Heart left ventricle (tissue), 13 donors: ENCODE measurements at regions not wholly inside any gene's neighbourhood (a gene's known extent, or its start where the extent isn't known, plus 50 kb on each side); places are given as distances from the start of the nearest gene placed in this dataset.

Source experiments
- POLR2A ChIP-seq, 2 donors: fragments of 450-650 bp; IDR thresholded peaks; one replicate each; pipeline ENCODE4 v1.6.1; 2017; ENCODE audit warnings: antibody characterized with exemption in 2 of 2, mild to moderate bottlenecking in 2 of 2, moderate library complexity in 2 of 2
- TF ChIP-seq, protein P1 (sequence below), 12 donors: fragments of 200-600 bp; sonication (generic) in 4 of 12; IDR thresholded peaks; one replicate each; pipeline versions ENCODE4 v1.5.0 to v1.8.0; 2018 to 2022; ENCODE audit warnings: antibody characterized with exemption in 12 of 12, mild to moderate bottlenecking in 5 of 12
- donor health status: ischemic (EF 13 %, LVEDD 7.1; RV severe dilation, severe dysfunction).
- donor health status: DM: no; HTN: yes; CAD: no.
- donor health status: DM: no; HTN: no; CAD: no.
- donor health status: ischemic (EF 25% LVEDD 6.9; RV normal size, moderate dysfunction).
- donor health status: ischemic (EF 25% LVEDD 5.7; RV mildly dilated, moderate dysfunction).
- donor health status: ischemic (EF 35%, LVEDD 5.7; RV mildly dilated, moderate dysfunction).
- donor health status: nonischemic (EF 11% LVEDD 7.7; RV severe dilation, severe dysfunction).
- donor health status: DM: yes; HTN: yes; CAD: no.
- donor health status: PGD.
- donor health status: ischemic (EF 29% LVEDD 5.4; RV normal size, mild dysfunction).
- donor health status: nonischemic (EF 23%, LVEDD 6.1; RV moderate dilation, normal function).

- TF ChIP-seq, protein P1, sequence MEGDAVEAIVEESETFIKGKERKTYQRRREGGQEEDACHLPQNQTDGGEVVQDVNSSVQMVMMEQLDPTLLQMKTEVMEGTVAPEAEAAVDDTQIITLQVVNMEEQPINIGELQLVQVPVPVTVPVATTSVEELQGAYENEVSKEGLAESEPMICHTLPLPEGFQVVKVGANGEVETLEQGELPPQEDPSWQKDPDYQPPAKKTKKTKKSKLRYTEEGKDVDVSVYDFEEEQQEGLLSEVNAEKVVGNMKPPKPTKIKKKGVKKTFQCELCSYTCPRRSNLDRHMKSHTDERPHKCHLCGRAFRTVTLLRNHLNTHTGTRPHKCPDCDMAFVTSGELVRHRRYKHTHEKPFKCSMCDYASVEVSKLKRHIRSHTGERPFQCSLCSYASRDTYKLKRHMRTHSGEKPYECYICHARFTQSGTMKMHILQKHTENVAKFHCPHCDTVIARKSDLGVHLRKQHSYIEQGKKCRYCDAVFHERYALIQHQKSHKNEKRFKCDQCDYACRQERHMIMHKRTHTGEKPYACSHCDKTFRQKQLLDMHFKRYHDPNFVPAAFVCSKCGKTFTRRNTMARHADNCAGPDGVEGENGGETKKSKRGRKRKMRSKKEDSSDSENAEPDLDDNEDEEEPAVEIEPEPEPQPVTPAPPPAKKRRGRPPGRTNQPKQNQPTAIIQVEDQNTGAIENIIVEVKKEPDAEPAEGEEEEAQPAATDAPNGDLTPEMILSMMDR (IDR thresholded peaks at IDR 0.05): no peak
- no peak for TF ChIP-seq POLR2A (IDR thresholded peaks at IDR 0.05)
Measured at GRCh38 chr4:62865261-62865660, 1544.0 kb downstream of the TECRL start.
